ENCODE measurements at regions not wholly inside any gene's neighbourhood (a gene's known extent, or its start where the extent isn't known, plus 50 kb on each side); places are given as distances from the start of the nearest gene placed in this dataset.

DNA sequence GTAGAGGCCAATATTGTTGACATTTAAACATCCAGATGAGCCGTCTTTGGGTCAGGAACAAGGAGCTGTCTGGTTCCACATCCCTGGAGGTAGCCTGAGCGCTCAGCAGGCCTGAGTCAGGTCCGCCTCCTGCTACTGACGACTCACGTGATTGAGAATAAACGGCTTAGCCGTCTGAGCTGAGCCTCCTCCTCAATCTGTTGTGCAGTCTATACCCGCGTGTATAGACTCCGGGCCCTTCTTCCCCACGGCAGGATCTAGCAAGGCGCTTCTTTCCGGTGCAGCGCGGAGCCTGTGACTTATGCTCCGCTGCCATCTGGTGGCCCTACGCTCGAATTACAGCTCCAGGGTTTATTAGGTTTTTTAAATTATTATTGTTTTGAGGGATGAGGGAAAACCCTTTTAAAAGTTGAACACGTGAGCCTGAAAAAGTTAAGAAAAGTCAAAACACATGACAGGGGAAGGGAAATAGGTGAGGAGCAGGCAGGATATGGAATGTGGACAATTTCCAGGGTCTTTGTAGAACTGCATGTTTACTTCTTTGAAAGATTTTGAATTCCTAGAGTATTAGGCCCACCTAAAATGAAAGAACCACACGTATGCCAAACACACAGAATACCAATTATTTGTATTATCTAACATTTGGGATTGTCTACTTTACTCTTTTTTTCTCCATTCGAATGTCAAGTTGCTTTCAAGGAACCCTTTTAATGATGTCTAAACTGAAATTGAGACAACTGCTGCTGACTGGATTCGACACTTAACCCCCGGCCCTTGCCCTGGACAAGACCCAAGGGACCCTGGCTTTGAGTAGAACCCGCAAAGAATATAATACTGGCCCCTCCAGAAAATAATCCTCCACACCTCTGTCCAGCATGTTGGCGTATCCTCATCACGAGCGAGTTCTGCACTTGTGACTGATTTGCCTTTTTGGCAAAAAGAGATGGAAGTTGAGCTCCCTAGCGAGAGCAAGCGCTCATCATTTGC, 112.4 kb upstream of the ZNF236 start:
- no peaks in the 10 kb centered on the region for H3K36me3 ChIP-seq (ENCODE audit: control insufficient read depth in 1 of 2, insufficient read depth in 2 of 2, low read length in 2 of 2)
- BruUV-seq (replicated peaks) = no TSS peak
- RAD21 ChIA-PET (ENCODE audit: low non-redundant PET in 1 of 2, low total read pairs in 2 of 2, uncharacterized antibody in 2 of 2, unreplicated experiment in 2 of 2) = interaction anchor here (0.6 to 1.0 kb wide), 2 partner anchors 9 to 310 kb away, joined by 3 to 5 read pairs; no protein-coding TSS in a partner anchor
- peak overlapping the region; percentile 32 for H3K4me2 ChIP-seq (ENCODE audit: low read length)
- no peaks in the 10 kb centered on the region for H3K9me3 ChIP-seq (ENCODE audit: control insufficient read depth in 1 of 2, insufficient read depth in 1 of 2, low read depth in 1 of 2, low read length in 2 of 2)
- no peaks in the 10 kb centered on the region for H3K79me2 ChIP-seq (ENCODE audit: insufficient read depth, low read length)
- H3K9ac ChIP-seq (ENCODE audit: low read length) = no peak overlapping the region
- CTCF ChIA-PET = interaction anchor here (0.6 to 1.9 kb wide), 8 partner anchors 11 to 454 kb away, joined by 3 to 23 read pairs (median 4); no protein-coding TSS in a partner anchor
- ATAC-seq = peak; percentile 95
- peaks cover 0 to 3% of the 10 kb centered on the region in 2 experiments; a peak in 2 of 4 replicates for H3K4me1 ChIP-seq (ENCODE audit: control insufficient read depth in 1 of 2, insufficient read depth in 2 of 2, low read length in 2 of 2)
- TF ChIP-seq RAD21 (IDR thresholded peaks at IDR 0.05; ENCODE audit: low read depth) (peak; percentile 95), TCF7L2 (IDR thresholded peaks at IDR 0.05; ENCODE audit: borderline replicate concordance, extremely low read depth, insufficient read depth, insufficient read length) (no peak)
- TF ChIP-seq, protein P1, sequence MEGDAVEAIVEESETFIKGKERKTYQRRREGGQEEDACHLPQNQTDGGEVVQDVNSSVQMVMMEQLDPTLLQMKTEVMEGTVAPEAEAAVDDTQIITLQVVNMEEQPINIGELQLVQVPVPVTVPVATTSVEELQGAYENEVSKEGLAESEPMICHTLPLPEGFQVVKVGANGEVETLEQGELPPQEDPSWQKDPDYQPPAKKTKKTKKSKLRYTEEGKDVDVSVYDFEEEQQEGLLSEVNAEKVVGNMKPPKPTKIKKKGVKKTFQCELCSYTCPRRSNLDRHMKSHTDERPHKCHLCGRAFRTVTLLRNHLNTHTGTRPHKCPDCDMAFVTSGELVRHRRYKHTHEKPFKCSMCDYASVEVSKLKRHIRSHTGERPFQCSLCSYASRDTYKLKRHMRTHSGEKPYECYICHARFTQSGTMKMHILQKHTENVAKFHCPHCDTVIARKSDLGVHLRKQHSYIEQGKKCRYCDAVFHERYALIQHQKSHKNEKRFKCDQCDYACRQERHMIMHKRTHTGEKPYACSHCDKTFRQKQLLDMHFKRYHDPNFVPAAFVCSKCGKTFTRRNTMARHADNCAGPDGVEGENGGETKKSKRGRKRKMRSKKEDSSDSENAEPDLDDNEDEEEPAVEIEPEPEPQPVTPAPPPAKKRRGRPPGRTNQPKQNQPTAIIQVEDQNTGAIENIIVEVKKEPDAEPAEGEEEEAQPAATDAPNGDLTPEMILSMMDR (IDR thresholded peaks at IDR 0.05 in 2 of 3, conservative IDR thresholded peaks at IDR 0.05 in 1 of 3; ENCODE audit: borderline replicate concordance in 1 of 3, insufficient read depth in 1 of 3, low read depth in 2 of 3, low read length in 2 of 3) = peak; percentile 79 to 94 (median 79)
- no peak overlapping the region for H3K4me3 ChIP-seq (replicated peaks in 1 of 2; ENCODE audit: low read depth in 1 of 2, low read length in 2 of 2)
- H3K9me2 ChIP-seq (ENCODE audit: insufficient read depth) = no peaks in the 10 kb centered on the region
- intact Hi-C loops (cut with micrococcal nuclease) = loop anchor here (1.0 to 5.0 kb wide), 2 partner anchors 88 to 311 kb away; no protein-coding TSS in a partner anchor
- no peaks in the 10 kb centered on the region for H4K20me1 ChIP-seq (ENCODE audit: insufficient read depth)
- DNase-seq (ENCODE audit: low read depth, low spot score) = peak; percentile 52
- H2AFZ ChIP-seq (ENCODE audit: low read depth, low read length, poor library complexity, severe bottlenecking) = peak overlapping the region; percentile 49
- H3K27me3 ChIP-seq (ENCODE audit: insufficient read depth, low read length) = no peaks in the 10 kb centered on the region
- POLR2A ChIA-PET = interaction anchor here (0.6 kb wide), 1 partner anchor 217 kb away, joined by 4 read pairs; no protein-coding TSS in a partner anchor
- no peak overlapping the region for H3K27ac ChIP-seq (ENCODE audit: low read depth, low read length)

Measured in HCT116 (cell line).